ENCODE measurements at regions not wholly inside any gene's neighbourhood (a gene's known extent, or its start where the extent isn't known, plus 50 kb on each side); places are given as distances from the start of the nearest gene placed in this dataset.

DNA sequence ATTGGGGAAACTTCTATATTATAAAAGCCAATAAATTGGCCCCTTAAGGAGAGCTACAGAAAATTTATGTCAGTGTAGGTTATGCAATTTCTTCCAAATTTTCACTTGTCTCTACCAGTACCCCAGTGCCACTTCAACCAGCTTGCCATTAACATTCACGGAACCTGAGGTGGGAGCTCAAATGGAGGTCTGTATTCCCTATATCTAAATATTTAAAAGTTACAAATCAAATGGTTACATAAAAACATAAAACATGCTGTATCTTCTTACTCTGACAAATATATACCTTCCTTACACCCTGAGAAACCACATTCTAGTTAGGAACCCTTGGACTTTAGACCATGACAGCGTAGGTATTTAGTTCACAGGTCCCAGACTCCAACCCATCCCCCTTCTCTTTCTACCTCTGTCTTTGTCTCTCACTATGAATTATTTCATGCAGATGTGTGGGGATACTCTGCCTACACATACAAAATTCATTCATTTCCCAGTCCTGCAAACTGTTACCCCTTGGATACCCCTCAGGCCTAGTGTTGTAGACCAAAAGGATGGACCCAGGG lies 127.8 kb upstream of the PMFBP1 start:
- TF ChIP-seq, protein P1, sequence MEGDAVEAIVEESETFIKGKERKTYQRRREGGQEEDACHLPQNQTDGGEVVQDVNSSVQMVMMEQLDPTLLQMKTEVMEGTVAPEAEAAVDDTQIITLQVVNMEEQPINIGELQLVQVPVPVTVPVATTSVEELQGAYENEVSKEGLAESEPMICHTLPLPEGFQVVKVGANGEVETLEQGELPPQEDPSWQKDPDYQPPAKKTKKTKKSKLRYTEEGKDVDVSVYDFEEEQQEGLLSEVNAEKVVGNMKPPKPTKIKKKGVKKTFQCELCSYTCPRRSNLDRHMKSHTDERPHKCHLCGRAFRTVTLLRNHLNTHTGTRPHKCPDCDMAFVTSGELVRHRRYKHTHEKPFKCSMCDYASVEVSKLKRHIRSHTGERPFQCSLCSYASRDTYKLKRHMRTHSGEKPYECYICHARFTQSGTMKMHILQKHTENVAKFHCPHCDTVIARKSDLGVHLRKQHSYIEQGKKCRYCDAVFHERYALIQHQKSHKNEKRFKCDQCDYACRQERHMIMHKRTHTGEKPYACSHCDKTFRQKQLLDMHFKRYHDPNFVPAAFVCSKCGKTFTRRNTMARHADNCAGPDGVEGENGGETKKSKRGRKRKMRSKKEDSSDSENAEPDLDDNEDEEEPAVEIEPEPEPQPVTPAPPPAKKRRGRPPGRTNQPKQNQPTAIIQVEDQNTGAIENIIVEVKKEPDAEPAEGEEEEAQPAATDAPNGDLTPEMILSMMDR (IDR thresholded peaks at IDR 0.05), result no peak
- no peak for TF ChIP-seq POLR2A (IDR thresholded peaks at IDR 0.05; ENCODE audit: low read depth)
- TF ChIP-seq POLR2AphosphoS5 (IDR thresholded peaks at IDR 0.05), result no peak

Measured in esophagus muscularis mucosa (tissue), 3 donors.